ENCODE measurements at regions not wholly inside any gene's neighbourhood (a gene's known extent, or its start where the extent isn't known, plus 50 kb on each side); places are given as distances from the start of the nearest gene placed in this dataset.

DNA sequence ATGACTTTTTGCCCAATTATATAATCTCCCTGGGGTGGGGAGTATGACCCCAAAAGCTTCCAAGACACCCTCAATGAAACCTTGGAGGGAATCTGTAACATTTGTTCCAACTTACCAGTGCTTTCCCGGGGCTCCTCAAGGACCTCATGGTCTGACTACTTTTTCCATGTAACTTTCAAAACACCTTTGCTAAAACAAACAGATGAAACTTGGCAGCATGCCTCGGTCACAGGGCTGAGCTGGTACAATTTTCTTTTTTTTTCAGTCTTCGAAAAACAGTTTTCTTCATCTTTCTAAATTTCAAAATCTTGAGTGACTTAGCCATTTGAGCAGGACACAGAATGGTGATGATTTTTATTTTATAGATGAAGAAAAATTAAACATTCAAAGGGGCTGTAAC, 241.2 kb downstream of the BMP7 start:
- no peaks in the 10 kb centered on the region for H3K9me3 ChIP-seq
- H3K4me1 ChIP-seq (ENCODE audit: control insufficient read depth in 1 of 2, insufficient read depth in 1 of 2, low read depth in 1 of 2, low read length in 1 of 2) = no peaks in the 10 kb centered on the region
- no peak overlapping the region for H3K4me3 ChIP-seq (ENCODE audit: low read depth in 1 of 2, low read length in 1 of 2)
- TF ChIP-seq, protein P1, sequence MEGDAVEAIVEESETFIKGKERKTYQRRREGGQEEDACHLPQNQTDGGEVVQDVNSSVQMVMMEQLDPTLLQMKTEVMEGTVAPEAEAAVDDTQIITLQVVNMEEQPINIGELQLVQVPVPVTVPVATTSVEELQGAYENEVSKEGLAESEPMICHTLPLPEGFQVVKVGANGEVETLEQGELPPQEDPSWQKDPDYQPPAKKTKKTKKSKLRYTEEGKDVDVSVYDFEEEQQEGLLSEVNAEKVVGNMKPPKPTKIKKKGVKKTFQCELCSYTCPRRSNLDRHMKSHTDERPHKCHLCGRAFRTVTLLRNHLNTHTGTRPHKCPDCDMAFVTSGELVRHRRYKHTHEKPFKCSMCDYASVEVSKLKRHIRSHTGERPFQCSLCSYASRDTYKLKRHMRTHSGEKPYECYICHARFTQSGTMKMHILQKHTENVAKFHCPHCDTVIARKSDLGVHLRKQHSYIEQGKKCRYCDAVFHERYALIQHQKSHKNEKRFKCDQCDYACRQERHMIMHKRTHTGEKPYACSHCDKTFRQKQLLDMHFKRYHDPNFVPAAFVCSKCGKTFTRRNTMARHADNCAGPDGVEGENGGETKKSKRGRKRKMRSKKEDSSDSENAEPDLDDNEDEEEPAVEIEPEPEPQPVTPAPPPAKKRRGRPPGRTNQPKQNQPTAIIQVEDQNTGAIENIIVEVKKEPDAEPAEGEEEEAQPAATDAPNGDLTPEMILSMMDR (IDR thresholded peaks at IDR 0.05) = no peak
- H3K27me3 ChIP-seq = peaks cover 21% of the 10 kb centered on the region
- H3K36me3 ChIP-seq = no peaks in the 10 kb centered on the region
- no peak overlapping the region for H3K27ac ChIP-seq

DNA sequence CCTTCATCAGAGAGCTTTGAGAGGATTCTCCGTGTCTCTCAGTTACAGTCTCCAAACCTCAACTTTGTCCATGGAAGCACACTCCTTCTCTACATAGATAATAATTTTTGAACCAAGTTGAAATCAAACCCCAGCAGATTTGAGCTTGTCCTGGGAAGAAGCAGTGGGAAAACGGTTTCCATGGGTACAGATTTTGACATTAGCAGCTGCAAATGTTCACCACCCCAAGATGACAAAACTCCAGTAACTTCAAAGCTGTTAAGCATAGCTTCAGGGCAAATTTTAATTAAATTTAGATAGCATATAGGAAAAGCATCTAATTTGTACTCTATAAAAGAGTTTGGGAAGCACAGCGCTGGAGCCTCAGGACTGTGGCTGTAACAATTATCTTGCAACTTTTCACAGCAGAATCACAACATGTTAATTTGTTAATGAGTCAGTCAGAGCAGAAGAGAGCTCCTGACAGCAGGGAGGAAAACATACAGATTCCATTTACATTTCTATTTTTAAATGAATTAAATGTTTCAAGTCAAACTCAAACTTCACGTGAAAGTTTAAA, 240.7 kb downstream of the BMP7 start:
- Histone ChIP-seq H3K27ac (no peak overlapping the region), H3K36me3 (no peaks in the 10 kb centered on the region), H3K9me3 (no peaks in the 10 kb centered on the region), H3K27me3 (peaks cover 20% of the 10 kb centered on the region), H3K4me1 (ENCODE audit: control insufficient read depth in 1 of 2, insufficient read depth in 1 of 2, low read depth in 1 of 2, low read length in 1 of 2) (no peaks in the 10 kb centered on the region), H3K4me3 (ENCODE audit: low read depth in 1 of 2, low read length in 1 of 2) (no peak overlapping the region)
- TF ChIP-seq, protein P1 (IDR thresholded peaks at IDR 0.05) = no peak

DNA sequence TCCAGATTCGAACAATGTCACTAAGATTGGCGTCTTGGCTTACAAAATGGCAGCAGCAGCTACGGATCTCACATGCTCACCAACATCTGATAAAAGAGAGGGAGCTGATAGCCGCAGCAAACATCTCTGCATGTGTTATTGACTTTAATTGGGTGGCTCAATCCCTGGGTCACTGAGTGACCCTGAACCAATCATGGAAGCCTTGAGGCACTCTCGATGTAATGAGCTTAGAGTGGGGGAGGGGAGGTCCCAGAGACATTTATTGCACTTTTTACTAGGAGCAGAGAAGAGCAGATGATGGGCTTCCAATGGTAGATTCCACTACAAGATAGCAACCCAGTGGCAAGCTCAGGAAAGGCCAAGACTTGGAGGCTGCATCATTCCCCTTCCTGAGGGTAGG, 238.7 kb downstream of the BMP7 start:
- H3K36me3 ChIP-seq = no peaks in the 10 kb centered on the region
- no peak overlapping the region for H3K4me3 ChIP-seq (ENCODE audit: low read depth in 1 of 2, low read length in 1 of 2)
- no peak overlapping the region for H3K27ac ChIP-seq
- no peaks in the 10 kb centered on the region for H3K4me1 ChIP-seq (ENCODE audit: control insufficient read depth in 1 of 2, insufficient read depth in 1 of 2, low read depth in 1 of 2, low read length in 1 of 2)
- H3K9me3 ChIP-seq = no peaks in the 10 kb centered on the region
- TF ChIP-seq, protein P1 (IDR thresholded peaks at IDR 0.05) = no peak
- peaks cover 19% of the 10 kb centered on the region for H3K27me3 ChIP-seq

DNA sequence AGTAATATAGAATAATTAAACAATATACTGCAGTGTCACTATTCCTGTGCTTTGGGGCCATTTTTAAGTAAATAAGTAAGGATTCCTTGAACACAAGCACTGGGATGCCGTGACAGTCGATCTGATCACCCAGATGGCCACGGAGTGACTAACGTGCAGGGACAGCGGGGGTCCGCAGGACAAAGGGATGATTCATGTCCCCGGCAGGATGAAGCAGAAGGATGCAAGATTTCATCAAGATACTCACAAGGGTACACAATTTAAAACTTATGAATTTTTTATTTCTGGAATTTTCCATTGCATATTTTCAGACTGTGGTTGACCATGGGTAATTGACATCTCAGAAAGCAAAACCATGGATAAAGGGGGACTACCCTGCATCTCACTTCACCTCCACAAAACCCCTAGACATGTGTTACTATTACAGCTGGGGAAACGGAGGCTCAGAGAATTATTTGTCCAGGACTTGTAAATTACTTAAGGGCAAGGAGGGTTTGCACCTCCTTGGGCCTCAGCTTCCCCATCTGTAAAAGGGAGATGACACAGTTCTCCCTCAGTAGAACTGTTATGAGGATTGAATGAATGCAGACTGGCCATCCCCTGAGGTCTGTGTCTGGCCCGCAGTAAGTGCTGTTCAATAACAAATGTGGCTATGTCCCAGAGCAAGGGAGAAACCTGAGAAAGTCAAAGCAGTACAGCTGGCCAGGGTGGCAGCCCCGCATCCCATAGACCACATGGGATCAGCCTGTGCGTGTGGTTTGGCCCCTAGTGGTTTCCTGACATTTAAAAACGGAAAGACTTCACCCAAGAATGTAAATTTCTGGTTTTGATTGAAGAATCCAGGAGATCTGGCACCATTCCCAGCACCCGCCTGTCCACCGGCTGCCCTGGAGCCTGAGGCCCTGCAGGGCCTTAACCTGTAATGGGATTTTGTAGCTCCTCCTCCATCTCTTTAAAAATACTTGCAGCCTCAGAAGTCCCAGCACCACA, 235.5 kb downstream of the BMP7 start:
- no peaks in the 10 kb centered on the region for H3K4me1 ChIP-seq (ENCODE audit: control insufficient read depth in 1 of 2, insufficient read depth in 1 of 2, low read depth in 1 of 2, low read length in 1 of 2)
- no peaks in the 10 kb centered on the region for H3K36me3 ChIP-seq
- no peak overlapping the region for H3K4me3 ChIP-seq (ENCODE audit: low read depth in 1 of 2, low read length in 1 of 2)
- no peaks in the 10 kb centered on the region for H3K9me3 ChIP-seq
- peaks cover 17% of the 10 kb centered on the region for H3K27me3 ChIP-seq
- TF ChIP-seq, protein P1 (IDR thresholded peaks at IDR 0.05) = no peak
- H3K27ac ChIP-seq = no peak overlapping the region

DNA sequence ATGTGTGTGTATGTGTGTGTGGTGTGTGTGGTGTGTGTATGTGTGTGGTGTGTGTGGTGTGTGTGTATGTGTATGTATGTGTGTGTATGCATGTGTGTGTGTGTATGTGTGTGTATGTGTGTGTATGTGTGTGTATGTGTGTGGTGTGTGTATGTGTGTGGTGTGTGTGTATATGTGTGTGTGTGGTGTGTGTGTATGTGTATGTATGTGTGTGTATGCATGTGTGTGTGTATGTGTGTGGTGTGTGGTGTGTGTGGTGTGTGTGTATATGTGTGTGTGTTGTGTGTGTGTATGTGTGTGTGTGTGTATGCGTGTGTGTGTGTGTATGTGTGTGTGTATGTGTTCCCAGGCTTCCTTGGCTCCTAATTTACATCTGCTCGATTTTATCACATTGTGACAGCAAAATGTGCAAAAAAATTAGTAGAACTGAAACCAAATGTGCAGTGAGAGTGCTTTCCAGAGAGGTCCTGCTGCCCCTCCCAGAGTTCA, 234.5 kb downstream of the BMP7 start:
- H3K36me3 ChIP-seq = no peaks in the 10 kb centered on the region
- peaks cover 17% of the 10 kb centered on the region for H3K27me3 ChIP-seq
- H3K4me1 ChIP-seq (ENCODE audit: control insufficient read depth in 1 of 2, insufficient read depth in 1 of 2, low read depth in 1 of 2, low read length in 1 of 2) = no peaks in the 10 kb centered on the region
- H3K4me3 ChIP-seq (ENCODE audit: low read depth in 1 of 2, low read length in 1 of 2) = no peak overlapping the region
- H3K9me3 ChIP-seq = no peaks in the 10 kb centered on the region
- TF ChIP-seq, protein P1 (IDR thresholded peaks at IDR 0.05) = no peak
- no peak overlapping the region for H3K27ac ChIP-seq
